Astrocyte (in vitro differentiated cells and primary cell): ENCODE measurements at regions not wholly inside any gene's neighbourhood (a gene's known extent, or its start where the extent isn't known, plus 50 kb on each side); places are given as distances from the start of the nearest gene placed in this dataset.

Experiments used
- DNase-seq: peaks from one replicate; pipeline ENCODE4 v3.0.0-alpha.2; 2010; ENCODE audit warnings: low read depth
- FAIRE-seq: peaks from 2 replicates; lab custom pipeline; 2011; peaks lifted over from hg19 to GRCh38; lab: Jason Lieb, UNC
- H2AFZ ChIP-seq: 2 replicates; pipeline ENCODE4 v1.6.0; 2012; ENCODE audit warnings: low read depth, low read length, inconsistent platforms
- H3K27ac ChIP-seq: 2 replicates; pipeline ENCODE4 v1.5.1; 2011; ENCODE audit warnings: low read depth, low read length, inconsistent platforms
- H3K27me3 ChIP-seq: 2 replicates; pipeline ENCODE4 v1.6.0; 2011; ENCODE audit warnings: low read length, inconsistent platforms; ENCODE audit not compliant: insufficient read depth
- H3K36me3 ChIP-seq: 2 replicates; pipeline ENCODE4 v1.5.1; 2011; ENCODE audit warnings: low read length, inconsistent platforms; ENCODE audit not compliant: insufficient read depth
- H3K4me1 ChIP-seq: 2 replicates; pipeline ENCODE4 v1.5.1; 2011; ENCODE audit warnings: low read length, inconsistent platforms; ENCODE audit not compliant: insufficient read depth
- H3K4me2 ChIP-seq: 2 replicates; pipeline ENCODE4 v1.6.0; 2012; ENCODE audit warnings: low read length, inconsistent platforms
- H3K4me3 ChIP-seq: 2 replicates; pipeline ENCODE4 v1.5.1; 2011; ENCODE audit warnings: low read depth, mild to moderate bottlenecking, low read length, inconsistent platforms; ENCODE audit not compliant: insufficient read depth
- H3K79me2 ChIP-seq: 2 replicates; pipeline ENCODE4 v1.6.0; 2012; ENCODE audit warnings: mild to moderate bottlenecking, low read length, inconsistent platforms; ENCODE audit not compliant: insufficient read depth
- H3K9ac ChIP-seq: 2 replicates; pipeline ENCODE4 v1.6.0; 2012; ENCODE audit warnings: mild to moderate bottlenecking, low read length, inconsistent platforms
- H3K9me3 ChIP-seq: 2 replicates; pipeline ENCODE4 v1.5.1; 2012; ENCODE audit warnings: low read depth, mild to moderate bottlenecking, low read length, inconsistent platforms; ENCODE audit not compliant: insufficient read depth
- H4K20me1 ChIP-seq: 2 replicates; pipeline ENCODE4 v1.6.0; 2012; ENCODE audit warnings: low read length, inconsistent platforms; ENCODE audit not compliant: insufficient read depth
- H3K27ac Mint-ChIP-seq: one replicate; pipeline ENCODE4 v1.8.0; 2021; ENCODE audit warnings: mild to moderate bottlenecking, mixed read lengths; ENCODE audit not compliant: unreplicated experiment
- H3K27me3 Mint-ChIP-seq: one replicate; pipeline ENCODE4 v1.8.0; 2021; ENCODE audit warnings: low read depth, mixed read lengths; ENCODE audit not compliant: unreplicated experiment
- H3K36me3 Mint-ChIP-seq: one replicate; pipeline ENCODE4 v1.8.0; 2021; ENCODE audit warnings: low read depth, mixed read lengths; ENCODE audit not compliant: unreplicated experiment
- H3K4me1 Mint-ChIP-seq: one replicate; pipeline ENCODE4 v1.8.0; 2021; ENCODE audit warnings: low read depth, mixed read lengths; ENCODE audit not compliant: unreplicated experiment
- H3K4me3 Mint-ChIP-seq: one replicate; pipeline ENCODE4 v1.8.0; 2021; ENCODE audit warnings: mild to moderate bottlenecking, moderate library complexity, mixed read lengths; ENCODE audit not compliant: unreplicated experiment
- H3K9me3 Mint-ChIP-seq: one replicate; pipeline ENCODE4 v1.8.0; 2021; ENCODE audit warnings: mild to moderate bottlenecking, mixed read lengths; ENCODE audit not compliant: unreplicated experiment
- CTCF ChIP-seq: IDR thresholded peaks from 2 replicates; pipeline ENCODE4 v1.5.1; 2011; ENCODE audit warnings: low read depth, mild to moderate bottlenecking, inconsistent platforms, low read length, moderate library complexity; ENCODE audit not compliant: insufficient read depth
- EZH2 ChIP-seq: IDR thresholded peaks from 2 replicates; pipeline ENCODE4 v1.6.1; 2012; ENCODE audit warnings: mild to moderate bottlenecking, low read length, inconsistent platforms; ENCODE audit not compliant: insufficient read depth

- Histone ChIP-seq H2AFZ (no peak overlapping the region), H3K9ac (no peak overlapping the region), H3K79me2 (no peaks in the 10 kb centered on the region), H3K27ac (no peak overlapping the region), H3K4me2 (no peak overlapping the region), H3K36me3 (no peaks in the 10 kb centered on the region), H3K4me1 (no peaks in the 10 kb centered on the region), H3K27me3 (peaks cover 3% of the 10 kb centered on the region), H3K4me3 (no peak overlapping the region), H3K9me3 (peaks cover 2% of the 10 kb centered on the region), H4K20me1 (no peaks in the 10 kb centered on the region)
- Mint-ChIP-seq H3K36me3 (peaks cover 40% of the 10 kb centered on the region), H3K4me1 (peaks cover 2% of the 10 kb centered on the region), H3K27ac (no peak overlapping the region), H3K9me3 (peaks cover 7% of the 10 kb centered on the region), H3K4me3 (no peak overlapping the region), H3K27me3 (peaks cover 29% of the 10 kb centered on the region)
- FAIRE-seq, result no peak
- TF ChIP-seq CTCF (no peak), EZH2 (no peak)
- no peak for DNase-seq
Measured at GRCh38 chr11:115691030-115691429, 186.8 kb upstream of the CADM1 start.

GRCh38 chr11:115687934-115688333, 183.7 kb upstream of the CADM1 start:
- DNase-seq, result no peak
- Histone ChIP-seq H3K27ac (no peak overlapping the region), H2AFZ (no peak overlapping the region), H3K79me2 (no peaks in the 10 kb centered on the region), H3K4me2 (no peak overlapping the region), H3K4me3 (no peak overlapping the region), H3K27me3 (peaks cover 4% of the 10 kb centered on the region), H4K20me1 (no peaks in the 10 kb centered on the region), H3K9ac (no peak overlapping the region), H3K4me1 (no peaks in the 10 kb centered on the region), H3K9me3 (no peaks in the 10 kb centered on the region), H3K36me3 (no peaks in the 10 kb centered on the region)
- Mint-ChIP-seq H3K27me3 (peaks cover 30% of the 10 kb centered on the region), H3K27ac (no peak overlapping the region), H3K4me1 (peaks cover 5% of the 10 kb centered on the region), H3K4me3 (no peak overlapping the region), H3K9me3 (peaks cover 7% of the 10 kb centered on the region), H3K36me3 (peaks cover 44% of the 10 kb centered on the region)
- FAIRE-seq, result no peak
- TF ChIP-seq EZH2 (no peak), CTCF (no peak)

GRCh38 chr11:115684699-115685098, 180.5 kb upstream of the CADM1 start:
- Histone ChIP-seq H3K9ac (no peak overlapping the region), H3K4me3 (no peak overlapping the region), H3K36me3 (no peaks in the 10 kb centered on the region), H3K79me2 (no peaks in the 10 kb centered on the region), H2AFZ (no peak overlapping the region), H3K27ac (no peak overlapping the region), H3K27me3 (peaks cover 4% of the 10 kb centered on the region), H3K9me3 (no peaks in the 10 kb centered on the region), H4K20me1 (no peaks in the 10 kb centered on the region), H3K4me2 (no peak overlapping the region), H3K4me1 (no peaks in the 10 kb centered on the region)
- peaks cover 33% of the 10 kb centered on the region for H3K36me3 Mint-ChIP-seq
- H3K4me3 Mint-ChIP-seq, result no peak overlapping the region
- H3K27me3 Mint-ChIP-seq, result peaks cover 24% of the 10 kb centered on the region
- H3K27ac Mint-ChIP-seq, result no peak overlapping the region
- peaks cover 7% of the 10 kb centered on the region for H3K9me3 Mint-ChIP-seq
- peaks cover 14% of the 10 kb centered on the region for H3K4me1 Mint-ChIP-seq
- FAIRE-seq (no peak), DNase-seq (no peak)
- TF ChIP-seq CTCF (no peak), EZH2 (no peak)
